Skeletal muscle tissue (tissue), 3 donors: ENCODE measurements at regions not wholly inside any gene's neighbourhood (a gene's known extent, or its start where the extent isn't known, plus 50 kb on each side); places are given as distances from the start of the nearest gene placed in this dataset.

ENCODE experiments used
- H3K27ac ChIP-seq: one replicate; pipeline ENCODE4 v1.7.0; 2013; ENCODE audit warnings: mild to moderate bottlenecking, low read depth, low read length, inconsistent platforms
- H3K27me3 ChIP-seq, 3 donors: one replicate each; pipeline ENCODE4 v1.7.0; 2013; ENCODE audit warnings: low read length in 3 of 3; ENCODE audit not compliant: control insufficient read depth in 3 of 3, insufficient read depth in 3 of 3
- H3K36me3 ChIP-seq, 3 donors: one replicate each; pipeline ENCODE4 v1.7.0; 2013; ENCODE audit warnings: low read length in 3 of 3; ENCODE audit not compliant: control insufficient read depth in 3 of 3, insufficient read depth in 3 of 3
- H3K4me1 ChIP-seq, 3 donors: one replicate each; pipeline ENCODE4 v1.7.0; 2013; ENCODE audit warnings: low read length in 3 of 3, mild to moderate bottlenecking in 3 of 3; ENCODE audit not compliant: control insufficient read depth in 3 of 3, insufficient read depth in 3 of 3
- H3K4me3 ChIP-seq, 3 donors: one replicate each; pipeline ENCODE4 v1.7.0; 2013; ENCODE audit warnings: low read length in 3 of 3
- H3K9ac ChIP-seq, 3 donors: one replicate each; pipeline ENCODE4 v1.7.0; 2013; ENCODE audit warnings: low read length in 3 of 3, mild to moderate bottlenecking in 3 of 3, moderate library complexity in 2 of 3, low read depth in 1 of 3
- H3K9me3 ChIP-seq, 3 donors: one replicate each; pipeline ENCODE4 v1.7.0; 2013; ENCODE audit warnings: low read length in 3 of 3; ENCODE audit not compliant: control insufficient read depth in 3 of 3
- donor health status: Osteomylitis.

- H3K4me1 ChIP-seq: no peaks in the 10 kb centered on the region
- H3K36me3 ChIP-seq: no peaks in the 10 kb centered on the region
- no peak overlapping the region for H3K9ac ChIP-seq
- no peaks in the 10 kb centered on the region for H3K9me3 ChIP-seq
- peaks cover 0 to 4% (median 0%) of the 10 kb centered on the region in 3 donors for H3K27me3 ChIP-seq
- no peak overlapping the region for H3K4me3 ChIP-seq
- no peak overlapping the region for H3K27ac ChIP-seq
These were observed 130.0 kb downstream of the NDUFA10 start for GRCh38 chr2:239895116-239895515.

- peaks cover 0 to 4% (median 0%) of the 10 kb centered on the region in 3 donors for H3K27me3 ChIP-seq
- H3K9ac ChIP-seq: no peak overlapping the region
- peaks cover 0 to 3% (median 0%) of the 10 kb centered on the region in 3 donors for H3K4me1 ChIP-seq
- H3K27ac ChIP-seq: no peak overlapping the region
- no peak overlapping the region for H3K4me3 ChIP-seq
- no peaks in the 10 kb centered on the region for H3K9me3 ChIP-seq
- H3K36me3 ChIP-seq: no peaks in the 10 kb centered on the region
These were observed 130.9 kb downstream of the NDUFA10 start for GRCh38 chr2:239894276-239894675.

GRCh38 chr2:239893236-239893515 is 132.0 kb downstream of the NDUFA10 start:
- Histone ChIP-seq H3K4me3 (no peak overlapping the region), H3K9ac (no peak overlapping the region), H3K36me3 (no peaks in the 10 kb centered on the region), H3K9me3 (no peaks in the 10 kb centered on the region), H3K27me3 (peaks cover 0 to 4% (median 0%) of the 10 kb centered on the region in 3 donors), H3K27ac (no peak overlapping the region), H3K4me1 (peaks cover 0 to 3% (median 0%) of the 10 kb centered on the region in 3 donors)

GRCh38 chr2:239892441-239893235 is 132.5 kb downstream of the NDUFA10 start:
- Histone ChIP-seq H3K36me3 (no peaks in the 10 kb centered on the region), H3K9ac (no peak overlapping the region), H3K4me1 (peaks cover 0 to 3% (median 0%) of the 10 kb centered on the region in 3 donors), H3K4me3 (no peak overlapping the region), H3K27me3 (peaks cover 0 to 4% (median 0%) of the 10 kb centered on the region in 3 donors), H3K9me3 (no peaks in the 10 kb centered on the region), H3K27ac (no peak overlapping the region)

GRCh38 chr2:239891698-239892097 is 133.4 kb downstream of the NDUFA10 start:
- Histone ChIP-seq H3K9ac (no peak overlapping the region), H3K27ac (no peak overlapping the region), H3K9me3 (peaks cover 0 to 2% (median 0%) of the 10 kb centered on the region in 3 donors), H3K36me3 (no peaks in the 10 kb centered on the region), H3K4me1 (peaks cover 0 to 3% (median 0%) of the 10 kb centered on the region in 3 donors), H3K4me3 (no peak overlapping the region), H3K27me3 (peaks cover 0 to 4% (median 0%) of the 10 kb centered on the region in 3 donors)

GRCh38 chr2:239890206-239890746 is 134.9 kb downstream of the NDUFA10 start:
- H3K36me3 ChIP-seq: no peaks in the 10 kb centered on the region
- H3K27ac ChIP-seq: no peak overlapping the region
- H3K9ac ChIP-seq: no peak overlapping the region
- peaks cover 0 to 2% (median under 1%) of the 10 kb centered on the region in 3 donors for H3K9me3 ChIP-seq
- no peak overlapping the region for H3K4me3 ChIP-seq
- peaks cover 0 to 3% (median 0%) of the 10 kb centered on the region in 3 donors for H3K4me1 ChIP-seq
- peaks cover 0 to 4% (median 0%) of the 10 kb centered on the region in 3 donors for H3K27me3 ChIP-seq

GRCh38 chr2:239889641-239890121 is 135.5 kb downstream of the NDUFA10 start:
- Histone ChIP-seq H3K27ac (no peak overlapping the region), H3K27me3 (no peaks in the 10 kb centered on the region), H3K9ac (no peak overlapping the region), H3K4me3 (no peak overlapping the region), H3K9me3 (peaks cover 1 to 4% (median 2%) of the 10 kb centered on the region in 3 donors), H3K4me1 (peaks cover 0 to 3% (median 0%) of the 10 kb centered on the region in 3 donors), H3K36me3 (no peaks in the 10 kb centered on the region)

GRCh38 chr2:239887604-239888003 is 137.5 kb downstream of the NDUFA10 start:
- Histone ChIP-seq H3K4me3 (no peak overlapping the region), H3K9ac (no peak overlapping the region), H3K9me3 (peaks cover 2 to 10% (median 9%) of the 10 kb centered on the region in 3 donors), H3K36me3 (no peaks in the 10 kb centered on the region), H3K4me1 (peaks cover 0 to 3% (median 0%) of the 10 kb centered on the region in 3 donors), H3K27me3 (no peaks in the 10 kb centered on the region), H3K27ac (no peak overlapping the region)

GRCh38 chr2:239886781-239887180 is 138.4 kb downstream of the NDUFA10 start:
- no peak overlapping the region for H3K4me3 ChIP-seq
- H3K9ac ChIP-seq: no peak overlapping the region
- no peaks in the 10 kb centered on the region for H3K36me3 ChIP-seq
- H3K4me1 ChIP-seq: peaks cover 3 to 8% (median 3%) of the 10 kb centered on the region in 3 donors
- no peaks in the 10 kb centered on the region for H3K27me3 ChIP-seq
- peaks cover 2 to 10% (median 9%) of the 10 kb centered on the region in 3 donors for H3K9me3 ChIP-seq
- H3K27ac ChIP-seq: no peak overlapping the region

GRCh38 chr2:239884875-239885274 is 140.3 kb downstream of the NDUFA10 start:
- Histone ChIP-seq H3K27ac (no peak overlapping the region), H3K36me3 (no peaks in the 10 kb centered on the region), H3K4me1 (peaks cover 4 to 9% (median 5%) of the 10 kb centered on the region in 3 donors), H3K27me3 (no peaks in the 10 kb centered on the region), H3K9me3 (peaks cover 2 to 10% (median 9%) of the 10 kb centered on the region in 3 donors), H3K9ac (no peak overlapping the region), H3K4me3 (no peak overlapping the region)
